Activated naive CD4-positive, alpha-beta T cell treated with anti-CD3 and anti-CD28 coated beads, Interleukin-2, amount 50 U/mL, for 24 hours (primary cell): ENCODE measurements at regions not wholly inside any gene's neighbourhood (a gene's known extent, or its start where the extent isn't known, plus 50 kb on each side); places are given as distances from the start of the nearest gene placed in this dataset.

ENCODE experiments used
- H3K27ac Mint-ChIP-seq: one replicate; pipeline ENCODE4 v1.8.0; 2021; ENCODE audit warnings: mild to moderate bottlenecking, mixed read lengths
- H3K27me3 Mint-ChIP-seq: one replicate; pipeline ENCODE4 v1.8.0; 2021; ENCODE audit warnings: mixed read lengths
- H3K36me3 Mint-ChIP-seq: one replicate; pipeline ENCODE4 v1.8.0; 2021; ENCODE audit warnings: mixed read lengths
- H3K4me1 Mint-ChIP-seq: one replicate; pipeline ENCODE4 v1.8.0; 2021; ENCODE audit warnings: mixed read lengths
- H3K4me3 Mint-ChIP-seq: one replicate; pipeline ENCODE4 v1.8.0; 2021; ENCODE audit warnings: mild to moderate bottlenecking, mixed read lengths
- H3K9me3 Mint-ChIP-seq: one replicate; pipeline ENCODE4 v1.8.0; 2021; ENCODE audit warnings: mixed read lengths

GRCh38 chr9:16025627-16026026 lies 472.8 kb downstream of the CCDC171 start:
- Mint-ChIP-seq H3K27me3 (no peaks in the 10 kb centered on the region), H3K9me3 (peaks cover 5% of the 10 kb centered on the region), H3K4me3 (no peak overlapping the region), H3K36me3 (no peaks in the 10 kb centered on the region), H3K27ac (no peak overlapping the region), H3K4me1 (peaks cover 4% of the 10 kb centered on the region)

DNA sequence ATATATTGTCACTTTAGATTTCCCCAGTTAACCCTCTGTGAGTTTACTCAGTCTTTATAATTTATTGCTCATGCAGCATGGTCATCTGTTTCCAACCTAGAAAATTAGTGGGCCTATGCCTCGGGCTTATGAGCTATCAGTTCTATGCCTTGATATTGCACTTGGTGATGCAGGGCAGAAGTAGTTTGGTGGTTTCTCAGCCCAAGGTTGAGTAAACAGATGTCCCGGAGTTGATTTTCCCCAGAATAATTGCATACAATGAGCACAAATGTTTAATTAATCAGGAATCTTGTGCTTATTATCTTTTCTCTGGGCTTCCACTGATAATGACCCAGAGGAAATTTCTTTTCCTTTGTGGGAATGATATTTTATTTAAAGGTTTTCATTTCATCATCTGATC lies 474.0 kb downstream of the CCDC171 start:
- no peak overlapping the region for H3K4me3 Mint-ChIP-seq
- H3K36me3 Mint-ChIP-seq = no peaks in the 10 kb centered on the region
- peaks cover 4% of the 10 kb centered on the region for H3K4me1 Mint-ChIP-seq
- H3K27ac Mint-ChIP-seq = no peak overlapping the region
- peaks cover 6% of the 10 kb centered on the region for H3K9me3 Mint-ChIP-seq
- H3K27me3 Mint-ChIP-seq = no peaks in the 10 kb centered on the region

DNA sequence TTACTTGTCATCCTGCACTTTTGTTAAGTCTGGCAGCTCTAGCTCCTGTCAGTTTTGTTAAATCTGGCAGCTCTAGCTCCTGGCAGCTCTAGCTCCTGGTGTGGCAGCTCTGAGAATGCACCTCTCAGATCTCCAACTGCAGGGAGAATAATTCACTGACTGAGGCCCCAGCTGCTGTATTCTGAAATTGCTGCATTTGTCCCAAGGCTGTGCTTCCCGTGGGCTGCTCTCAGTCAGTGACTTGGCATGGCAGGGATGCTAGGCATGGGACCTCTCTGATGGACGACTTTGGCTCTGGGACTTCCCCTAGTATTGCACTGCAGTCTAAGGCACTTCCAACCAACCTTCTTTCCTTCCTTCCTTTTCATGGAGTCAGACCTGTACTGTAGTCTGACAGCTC lies 475.7 kb downstream of the CCDC171 start:
- H3K4me1 Mint-ChIP-seq = peaks cover 4% of the 10 kb centered on the region
- H3K27me3 Mint-ChIP-seq = no peaks in the 10 kb centered on the region
- H3K9me3 Mint-ChIP-seq = peaks cover 6% of the 10 kb centered on the region
- H3K36me3 Mint-ChIP-seq = no peaks in the 10 kb centered on the region
- H3K4me3 Mint-ChIP-seq = no peak overlapping the region
- H3K27ac Mint-ChIP-seq = no peak overlapping the region

- no peak overlapping the region for H3K27ac Mint-ChIP-seq
- peaks cover 6% of the 10 kb centered on the region for H3K9me3 Mint-ChIP-seq
- peaks cover 4% of the 10 kb centered on the region for H3K4me1 Mint-ChIP-seq
- H3K27me3 Mint-ChIP-seq = no peaks in the 10 kb centered on the region
- H3K36me3 Mint-ChIP-seq = no peaks in the 10 kb centered on the region
- no peak overlapping the region for H3K4me3 Mint-ChIP-seq
Measured at GRCh38 chr9:16029046-16029615, 476.3 kb downstream of the CCDC171 start.

DNA sequence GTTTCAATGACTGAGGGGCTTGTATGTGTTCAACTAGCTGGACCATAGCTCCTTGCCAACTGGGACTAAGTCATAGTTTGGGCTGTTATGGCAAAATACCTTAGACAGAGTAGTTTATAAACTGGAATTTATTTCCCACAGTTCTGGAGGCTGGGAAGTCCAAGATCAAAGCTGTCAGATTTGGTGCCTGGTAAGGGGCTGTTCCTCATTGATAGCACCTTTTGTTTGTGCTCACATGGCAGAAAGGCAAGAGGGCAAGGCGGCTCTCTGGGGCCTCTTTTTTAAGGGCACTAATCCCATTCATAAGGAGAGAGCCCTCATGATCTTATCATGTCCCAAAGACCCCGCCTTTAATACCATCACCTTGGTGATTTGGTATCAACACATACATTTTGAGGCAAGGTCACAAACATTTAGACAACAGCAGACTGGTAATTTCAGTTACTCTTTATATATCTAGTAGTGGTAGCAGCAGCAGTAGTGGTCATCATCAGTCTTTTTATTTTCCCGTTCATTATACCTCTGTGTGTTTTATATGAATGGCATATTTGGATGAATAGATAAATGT lies 477.0 kb downstream of the CCDC171 start:
- no peaks in the 10 kb centered on the region for H3K36me3 Mint-ChIP-seq
- peaks cover 6% of the 10 kb centered on the region for H3K9me3 Mint-ChIP-seq
- H3K4me1 Mint-ChIP-seq = peaks cover 4% of the 10 kb centered on the region
- H3K27me3 Mint-ChIP-seq = no peaks in the 10 kb centered on the region
- no peak overlapping the region for H3K27ac Mint-ChIP-seq
- H3K4me3 Mint-ChIP-seq = no peak overlapping the region

DNA sequence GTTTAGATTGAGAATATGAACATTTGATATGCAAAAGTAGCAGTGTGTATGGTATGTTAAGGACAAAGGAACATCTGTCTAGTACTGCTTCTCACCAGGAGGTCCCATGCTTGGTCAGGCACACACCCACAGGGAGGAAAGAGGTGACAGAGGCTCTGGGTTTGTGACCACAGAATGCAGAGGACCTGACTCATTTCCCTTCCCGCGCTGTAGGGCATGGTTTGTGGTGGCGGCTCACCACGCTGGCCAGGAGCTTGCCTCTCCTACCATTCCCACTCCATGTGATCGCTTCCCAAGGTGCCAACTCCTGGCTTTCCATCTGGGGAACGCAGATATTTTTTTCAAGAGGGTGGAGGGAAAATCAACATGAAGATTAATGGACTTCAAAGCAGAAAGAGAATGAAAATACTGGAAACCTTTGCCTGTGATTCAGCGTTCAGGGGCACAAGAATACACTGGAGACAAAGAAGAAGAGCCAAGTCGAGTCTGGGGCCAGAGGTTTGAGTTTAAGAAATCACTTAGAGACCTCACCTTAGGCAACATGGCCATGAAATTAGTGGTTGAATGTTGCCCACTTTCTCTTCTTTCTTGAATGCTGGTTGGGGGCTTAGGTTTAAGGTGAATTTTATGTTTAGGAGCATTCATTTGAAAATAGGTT lies 477.8 kb downstream of the CCDC171 start:
- Mint-ChIP-seq H3K4me1 (peaks cover 4% of the 10 kb centered on the region), H3K36me3 (no peaks in the 10 kb centered on the region), H3K9me3 (peaks cover 6% of the 10 kb centered on the region), H3K4me3 (no peak overlapping the region), H3K27me3 (no peaks in the 10 kb centered on the region), H3K27ac (no peak overlapping the region)

GRCh38 chr9:16031486-16031885 lies 478.6 kb downstream of the CCDC171 start:
- no peaks in the 10 kb centered on the region for H3K36me3 Mint-ChIP-seq
- H3K9me3 Mint-ChIP-seq = peaks cover 6% of the 10 kb centered on the region
- H3K27ac Mint-ChIP-seq = no peak overlapping the region
- peaks cover 4% of the 10 kb centered on the region for H3K4me1 Mint-ChIP-seq
- no peak overlapping the region for H3K4me3 Mint-ChIP-seq
- no peaks in the 10 kb centered on the region for H3K27me3 Mint-ChIP-seq

DNA sequence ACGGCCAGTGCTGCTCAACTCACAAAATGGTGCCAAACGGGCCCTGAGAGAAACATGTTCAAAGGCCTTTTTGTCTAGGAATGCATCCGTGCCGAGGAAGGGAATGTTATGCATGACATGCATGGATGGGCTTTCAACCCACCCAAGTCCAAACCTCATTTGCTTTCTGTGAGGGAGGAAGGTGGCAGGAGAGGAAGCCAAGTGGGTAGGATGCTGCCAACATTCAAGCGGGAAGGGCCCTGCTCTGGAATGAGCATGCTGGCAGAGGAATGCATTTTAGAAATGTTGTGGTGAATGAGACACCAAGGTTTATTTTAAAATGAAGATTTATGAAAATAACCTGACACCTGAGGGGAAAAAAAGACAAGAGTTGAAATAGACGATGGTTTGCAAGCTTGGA lies 479.1 kb downstream of the CCDC171 start:
- Mint-ChIP-seq H3K36me3 (no peaks in the 10 kb centered on the region), H3K27ac (no peak overlapping the region), H3K4me3 (no peak overlapping the region), H3K27me3 (no peaks in the 10 kb centered on the region), H3K4me1 (peaks cover 4% of the 10 kb centered on the region), H3K9me3 (peaks cover 6% of the 10 kb centered on the region)

GRCh38 chr9:16032799-16033198 lies 480.0 kb downstream of the CCDC171 start:
- Mint-ChIP-seq H3K4me1 (peaks cover 4% of the 10 kb centered on the region), H3K36me3 (no peaks in the 10 kb centered on the region), H3K27ac (no peak overlapping the region), H3K27me3 (no peaks in the 10 kb centered on the region), H3K4me3 (no peak overlapping the region), H3K9me3 (peaks cover 6% of the 10 kb centered on the region)

DNA sequence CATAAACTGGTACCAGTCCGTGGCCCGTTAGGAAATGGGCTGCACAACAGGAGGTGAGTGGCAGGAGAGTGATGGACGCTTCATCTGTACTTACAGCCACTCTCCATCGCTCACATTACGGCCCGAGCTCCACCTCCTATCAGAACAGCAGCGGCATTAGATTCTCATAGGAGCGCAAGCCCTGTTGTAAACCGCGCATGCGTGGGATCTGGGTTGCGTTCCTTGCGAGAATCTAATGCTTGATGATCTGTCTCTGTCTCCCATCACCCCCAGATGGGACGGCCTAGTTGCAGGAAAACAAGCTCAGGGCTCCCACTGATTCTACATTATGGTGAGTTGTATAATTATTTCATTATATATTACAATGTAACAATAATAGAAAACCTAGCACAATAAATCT lies 480.4 kb downstream of the CCDC171 start:
- Mint-ChIP-seq H3K4me1 (peaks cover 4% of the 10 kb centered on the region), H3K27ac (no peak overlapping the region), H3K9me3 (peaks cover 6% of the 10 kb centered on the region)

GRCh38 chr9:16033921-16034691 lies 481.3 kb downstream of the CCDC171 start:
- no peak overlapping the region for H3K4me3 Mint-ChIP-seq
- no peaks in the 10 kb centered on the region for H3K27me3 Mint-ChIP-seq
- H3K36me3 Mint-ChIP-seq = no peaks in the 10 kb centered on the region
- H3K9me3 Mint-ChIP-seq = peaks cover 6% of the 10 kb centered on the region
- H3K4me1 Mint-ChIP-seq = peaks cover 4% of the 10 kb centered on the region
- H3K27ac Mint-ChIP-seq = no peak overlapping the region

More for the DNA sequence above, 480.4 kb downstream of the CCDC171 start:
- H3K36me3 Mint-ChIP-seq = no peaks in the 10 kb centered on the region
- H3K4me3 Mint-ChIP-seq = no peak overlapping the region
- no peaks in the 10 kb centered on the region for H3K27me3 Mint-ChIP-seq

DNA sequence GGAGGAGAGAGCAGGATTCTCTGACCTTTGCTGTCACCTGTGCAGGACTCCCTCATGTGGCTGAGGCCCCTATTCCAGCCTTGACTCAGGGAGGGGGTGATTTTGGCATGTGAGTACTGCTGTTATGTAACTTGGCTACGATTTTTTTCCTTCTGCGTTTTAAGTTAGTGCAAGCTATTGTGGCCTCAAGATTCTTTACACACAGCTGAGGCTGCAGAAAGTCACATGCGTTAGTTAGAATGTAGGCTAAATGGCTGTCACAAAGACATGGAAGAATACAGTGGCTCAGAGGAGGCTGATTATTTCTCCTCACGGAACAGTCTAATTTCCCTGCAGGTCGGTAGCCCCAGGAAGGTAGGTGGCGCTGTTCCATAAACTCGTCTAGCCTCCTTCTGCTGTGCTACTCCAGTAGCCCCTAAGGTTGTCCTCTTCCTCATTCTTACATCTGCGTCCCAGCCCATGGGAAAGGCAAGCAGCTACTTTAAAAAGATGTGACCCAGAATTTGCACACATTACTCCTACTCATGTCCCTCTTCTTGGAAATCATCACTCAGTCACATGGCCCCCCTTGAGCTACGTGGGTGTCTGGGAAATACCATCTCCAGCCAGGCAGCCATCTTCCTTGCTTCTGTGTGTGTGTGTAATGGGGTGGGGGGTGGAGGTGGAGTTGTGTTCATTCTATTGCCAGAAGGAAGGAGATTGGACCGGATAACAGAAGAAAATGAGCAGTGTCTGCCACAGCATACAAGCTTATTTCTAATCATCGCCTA lies 486.6 kb downstream of the CCDC171 start:
- no peaks in the 10 kb centered on the region for H3K36me3 Mint-ChIP-seq
- no peak overlapping the region for H3K4me3 Mint-ChIP-seq
- no peaks in the 10 kb centered on the region for H3K27me3 Mint-ChIP-seq
- H3K9me3 Mint-ChIP-seq = no peaks in the 10 kb centered on the region
- H3K4me1 Mint-ChIP-seq = no peaks in the 10 kb centered on the region
- no peak overlapping the region for H3K27ac Mint-ChIP-seq

DNA sequence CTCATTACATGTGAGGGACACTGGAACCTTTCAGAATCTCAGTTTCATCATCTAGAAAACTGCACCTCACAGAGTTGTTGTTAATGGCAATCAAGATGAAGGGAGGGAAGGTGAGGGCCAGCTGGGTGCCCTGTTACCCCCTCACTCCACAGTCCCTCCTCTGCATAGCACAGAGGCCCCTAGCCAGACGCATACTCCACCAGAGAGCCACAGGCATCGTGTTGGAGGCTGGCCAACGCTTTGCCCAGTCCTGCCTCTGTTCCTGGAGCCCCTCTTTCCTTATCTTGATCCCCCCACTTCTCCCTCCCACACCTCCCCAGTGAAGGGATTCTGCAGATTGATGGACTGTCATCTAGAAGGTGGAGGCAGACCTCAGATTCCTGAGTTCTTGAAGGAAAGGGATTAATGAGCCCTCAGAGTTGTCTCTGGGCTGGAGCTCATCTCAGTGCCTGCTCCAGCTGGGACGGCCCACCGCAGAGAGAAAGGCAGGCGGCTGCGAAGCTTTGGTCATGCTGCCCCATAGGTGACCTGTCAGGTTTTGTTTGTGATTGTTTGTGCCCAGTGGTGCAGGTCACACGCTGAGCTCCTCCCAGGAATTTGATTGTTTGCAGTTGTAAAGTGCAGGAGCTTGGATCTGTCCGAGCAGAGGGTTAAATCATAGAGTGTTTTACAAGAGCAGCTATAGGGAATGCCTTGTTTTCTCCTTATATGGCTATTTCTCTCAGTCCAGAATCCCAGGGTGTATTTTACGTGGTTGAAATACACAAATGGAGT lies 487.3 kb downstream of the CCDC171 start:
- no peaks in the 10 kb centered on the region for H3K27me3 Mint-ChIP-seq
- no peaks in the 10 kb centered on the region for H3K4me1 Mint-ChIP-seq
- no peak overlapping the region for H3K4me3 Mint-ChIP-seq
- no peaks in the 10 kb centered on the region for H3K9me3 Mint-ChIP-seq
- no peak overlapping the region for H3K27ac Mint-ChIP-seq
- no peaks in the 10 kb centered on the region for H3K36me3 Mint-ChIP-seq

- Mint-ChIP-seq H3K36me3 (no peaks in the 10 kb centered on the region), H3K4me3 (no peak overlapping the region), H3K27ac (no peak overlapping the region), H3K27me3 (no peaks in the 10 kb centered on the region), H3K4me1 (no peaks in the 10 kb centered on the region), H3K9me3 (no peaks in the 10 kb centered on the region)
Measured at GRCh38 chr9:16043756-16044578, 491.1 kb downstream of the CCDC171 start.
